C4-2B (cell line): ENCODE measurements at regions not wholly inside any gene's neighbourhood (a gene's known extent, or its start where the extent isn't known, plus 50 kb on each side); places are given as distances from the start of the nearest gene placed in this dataset.

ENCODE experiments used
- H3K27ac ChIP-seq: fragments of 450-650 bp; 2 replicates; pipeline ENCODE4 v1.5.1; 2017
- ZFX ChIP-seq: fragments of 450-650 bp; IDR thresholded peaks from 2 replicates; pipeline ENCODE4 v1.6.1; 2017
- TF ChIP-seq, protein P1 (sequence below): fragments of 450-650 bp; conservative IDR thresholded peaks from 2 replicates; pipeline ENCODE4 v1.5.1; 2017; ENCODE audit warnings: mild to moderate bottlenecking

DNA sequence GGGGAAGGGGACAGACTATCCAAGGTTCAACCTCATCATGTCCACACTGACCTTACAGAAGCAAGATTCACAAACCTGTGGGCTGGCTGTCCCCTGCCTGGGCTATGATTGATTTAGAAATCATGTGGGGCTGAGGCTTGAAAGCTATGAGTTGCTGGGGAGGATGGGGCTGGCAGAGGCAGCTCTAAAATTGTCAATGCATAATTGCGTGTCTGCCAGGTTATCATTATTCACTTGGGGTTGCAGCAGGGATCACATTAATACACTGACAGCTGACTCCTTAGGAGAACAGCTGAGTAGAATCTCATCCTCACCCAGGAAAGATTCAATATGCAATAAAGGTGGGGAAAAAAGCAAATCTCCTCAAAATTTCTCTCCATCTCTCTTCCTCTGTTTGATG lies 866.3 kb downstream of the CCSER2 start:
- no peak overlapping the region for H3K27ac ChIP-seq

DNA sequence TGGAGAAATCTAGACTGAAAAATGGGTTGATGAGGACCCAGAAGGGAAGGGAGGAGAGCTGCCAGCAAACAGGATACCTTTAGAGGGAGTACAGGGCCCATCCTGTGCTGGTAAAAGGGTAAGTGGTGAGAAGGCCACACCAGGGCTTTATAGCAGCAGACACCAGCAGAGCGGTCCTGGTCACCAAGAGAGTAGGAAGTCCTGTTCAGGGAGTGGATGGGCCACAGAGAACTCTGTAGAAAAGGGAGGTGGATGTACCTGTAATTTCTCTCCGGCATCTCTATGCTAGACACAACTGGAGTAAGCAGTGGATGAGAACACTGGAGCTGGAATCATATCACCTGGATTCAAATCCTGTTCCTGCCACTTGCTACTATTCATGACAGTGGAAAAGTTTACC lies 867.2 kb downstream of the CCSER2 start:
- TF ChIP-seq, protein P1, sequence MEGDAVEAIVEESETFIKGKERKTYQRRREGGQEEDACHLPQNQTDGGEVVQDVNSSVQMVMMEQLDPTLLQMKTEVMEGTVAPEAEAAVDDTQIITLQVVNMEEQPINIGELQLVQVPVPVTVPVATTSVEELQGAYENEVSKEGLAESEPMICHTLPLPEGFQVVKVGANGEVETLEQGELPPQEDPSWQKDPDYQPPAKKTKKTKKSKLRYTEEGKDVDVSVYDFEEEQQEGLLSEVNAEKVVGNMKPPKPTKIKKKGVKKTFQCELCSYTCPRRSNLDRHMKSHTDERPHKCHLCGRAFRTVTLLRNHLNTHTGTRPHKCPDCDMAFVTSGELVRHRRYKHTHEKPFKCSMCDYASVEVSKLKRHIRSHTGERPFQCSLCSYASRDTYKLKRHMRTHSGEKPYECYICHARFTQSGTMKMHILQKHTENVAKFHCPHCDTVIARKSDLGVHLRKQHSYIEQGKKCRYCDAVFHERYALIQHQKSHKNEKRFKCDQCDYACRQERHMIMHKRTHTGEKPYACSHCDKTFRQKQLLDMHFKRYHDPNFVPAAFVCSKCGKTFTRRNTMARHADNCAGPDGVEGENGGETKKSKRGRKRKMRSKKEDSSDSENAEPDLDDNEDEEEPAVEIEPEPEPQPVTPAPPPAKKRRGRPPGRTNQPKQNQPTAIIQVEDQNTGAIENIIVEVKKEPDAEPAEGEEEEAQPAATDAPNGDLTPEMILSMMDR: no peak
- no peak for TF ChIP-seq ZFX
- no peak overlapping the region for H3K27ac ChIP-seq

More for the DNA sequence above, 866.3 kb downstream of the CCSER2 start:
- no peak for TF ChIP-seq ZFX
- TF ChIP-seq, protein P1: no peak

DNA sequence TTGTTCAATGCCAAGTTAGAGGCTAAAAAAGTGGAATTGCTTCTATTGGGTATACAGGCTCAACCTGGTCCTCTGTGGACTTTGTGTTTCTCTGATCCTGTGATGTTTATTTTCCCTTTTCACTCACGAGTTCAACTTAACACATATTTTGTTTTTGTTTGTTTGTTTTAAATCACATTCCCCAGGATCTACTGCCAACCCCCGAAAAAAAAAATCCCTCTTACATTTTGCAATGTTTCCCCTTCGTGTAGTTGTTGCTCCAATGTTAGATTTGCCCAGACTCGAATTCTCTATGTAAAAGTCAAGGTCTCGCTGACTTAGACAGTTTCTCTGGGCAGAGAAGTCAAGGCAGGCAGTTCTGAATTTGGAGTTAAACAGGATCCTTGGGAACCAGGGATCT lies 876.4 kb downstream of the CCSER2 start:
- no peak overlapping the region for H3K27ac ChIP-seq
- TF ChIP-seq, protein P1: no peak
- TF ChIP-seq ZFX: no peak

DNA sequence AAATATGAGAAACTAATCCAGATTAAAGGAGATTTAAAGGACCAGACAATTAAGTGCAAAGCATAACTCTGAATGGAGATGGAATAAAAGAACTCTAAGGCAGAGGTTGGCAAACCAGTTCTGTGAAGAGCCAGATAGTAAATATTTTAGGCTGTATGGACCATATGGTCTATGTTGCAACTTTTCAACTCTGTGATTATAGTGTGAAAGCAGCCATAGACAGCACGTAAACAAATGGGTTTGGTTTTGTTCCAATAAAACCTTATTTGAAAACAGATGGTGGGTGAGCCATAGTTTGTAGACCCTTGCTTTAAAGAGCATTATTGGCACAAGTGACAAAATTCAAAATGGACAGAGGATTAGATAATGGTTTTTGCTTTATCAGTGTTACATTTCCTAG lies 884.1 kb downstream of the CCSER2 start:
- no peak for TF ChIP-seq ZFX
- H3K27ac ChIP-seq: no peak overlapping the region

DNA sequence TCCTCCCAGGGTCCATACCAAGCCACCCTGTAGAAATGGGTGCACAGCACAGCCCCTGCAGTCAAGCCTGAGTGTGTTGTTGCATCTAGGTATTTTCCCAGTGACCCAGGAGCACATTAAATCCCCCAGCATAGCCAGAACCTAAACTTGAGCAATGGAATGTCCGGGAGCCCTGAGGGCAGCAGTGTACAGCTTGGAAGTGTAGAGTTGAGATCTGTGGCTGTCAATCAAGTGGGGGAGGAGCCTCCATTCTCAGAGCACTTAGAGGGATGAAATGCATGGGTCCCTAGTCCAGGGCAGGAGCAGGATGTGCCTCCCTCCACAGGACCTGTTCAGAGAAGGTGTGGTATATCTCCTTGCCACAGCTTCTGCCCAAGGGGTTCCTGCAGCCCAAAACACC lies 885.1 kb downstream of the CCSER2 start:
- H3K27ac ChIP-seq: no peak overlapping the region
- no peak for TF ChIP-seq ZFX
- TF ChIP-seq, protein P1: no peak

DNA sequence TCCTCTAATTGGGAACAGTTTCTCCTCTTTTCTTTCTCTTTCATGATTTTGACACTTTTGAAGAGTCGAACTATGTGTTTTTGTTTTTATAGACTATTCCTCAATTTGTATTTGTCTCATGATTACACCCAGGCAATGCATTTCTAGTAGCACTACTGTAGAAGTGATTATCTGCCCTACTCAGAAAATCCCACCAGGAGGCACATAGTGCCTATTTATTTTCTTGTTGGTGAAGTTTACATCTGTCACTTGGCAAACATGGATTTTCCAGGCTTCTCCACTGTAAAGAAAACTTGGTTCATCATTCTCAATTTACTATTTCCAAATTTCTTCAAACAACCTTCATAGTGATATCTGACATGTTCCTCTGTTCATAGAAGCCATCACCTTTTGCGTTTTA lies 893.9 kb downstream of the CCSER2 start:
- H3K27ac ChIP-seq: no peak overlapping the region
- no peak for TF ChIP-seq ZFX
- TF ChIP-seq, protein P1: peak; percentile 11; the same call in 1 of the 2 replicates

DNA sequence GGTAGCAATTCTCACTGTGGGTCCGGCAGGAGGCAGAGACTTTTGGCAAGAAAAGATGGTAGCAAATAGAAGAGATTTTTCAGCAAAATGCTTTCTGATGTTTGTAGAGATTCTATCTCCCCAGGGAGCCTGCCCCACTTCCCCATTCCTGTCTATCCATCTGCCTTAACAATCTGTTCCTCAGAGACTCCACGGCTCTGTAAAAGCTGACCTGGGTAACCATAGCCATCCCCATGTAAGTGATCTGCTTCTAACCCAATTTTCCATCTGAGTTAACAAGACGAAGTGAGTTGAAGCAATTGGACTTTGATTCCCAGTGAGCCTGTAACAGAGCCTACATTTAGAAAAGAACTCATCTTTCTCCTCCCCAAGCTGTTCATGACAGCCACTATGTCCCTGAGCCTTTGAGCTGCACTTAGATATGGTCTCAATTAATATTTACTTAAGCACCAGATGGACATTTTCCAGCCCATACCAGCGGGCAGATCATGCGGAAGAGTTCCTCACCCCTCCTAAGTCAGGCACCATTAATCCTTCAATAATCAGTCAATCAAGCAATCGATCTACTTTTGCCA lies 896.1 kb downstream of the CCSER2 start:
- TF ChIP-seq ZFX: no peak
- TF ChIP-seq, protein P1: no peak
- H3K27ac ChIP-seq: no peak overlapping the region

DNA sequence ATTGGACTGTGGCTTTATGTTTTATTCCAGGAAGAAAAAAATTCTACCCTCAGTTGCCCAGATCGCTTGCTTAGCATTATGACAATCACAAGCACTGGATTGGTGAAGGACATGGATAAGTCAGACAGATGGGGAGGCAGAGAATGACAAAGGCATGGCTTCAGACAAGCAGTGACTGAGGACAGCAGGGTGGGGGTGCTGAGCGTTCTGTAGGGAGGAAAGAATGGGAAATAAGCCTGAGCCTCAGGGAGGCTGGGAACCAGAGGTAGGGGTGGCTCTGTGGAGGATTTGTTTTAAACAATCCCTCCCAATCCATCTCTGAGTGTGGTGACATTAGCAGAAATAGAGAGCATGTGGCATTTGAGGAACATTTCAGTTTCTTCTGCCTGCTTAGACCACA lies 896.9 kb downstream of the CCSER2 start:
- TF ChIP-seq ZFX: no peak
- TF ChIP-seq, protein P1: no peak
- no peak overlapping the region for H3K27ac ChIP-seq
